ENCODE measurements at regions not wholly inside any gene's neighbourhood (a gene's known extent, or its start where the extent isn't known, plus 50 kb on each side); places are given as distances from the start of the nearest gene placed in this dataset.

- DNase-seq: no peak
Observed at GRCh38 chr9:8262625-8263622, 463.3 kb upstream of the DMAC1 start.

DNA sequence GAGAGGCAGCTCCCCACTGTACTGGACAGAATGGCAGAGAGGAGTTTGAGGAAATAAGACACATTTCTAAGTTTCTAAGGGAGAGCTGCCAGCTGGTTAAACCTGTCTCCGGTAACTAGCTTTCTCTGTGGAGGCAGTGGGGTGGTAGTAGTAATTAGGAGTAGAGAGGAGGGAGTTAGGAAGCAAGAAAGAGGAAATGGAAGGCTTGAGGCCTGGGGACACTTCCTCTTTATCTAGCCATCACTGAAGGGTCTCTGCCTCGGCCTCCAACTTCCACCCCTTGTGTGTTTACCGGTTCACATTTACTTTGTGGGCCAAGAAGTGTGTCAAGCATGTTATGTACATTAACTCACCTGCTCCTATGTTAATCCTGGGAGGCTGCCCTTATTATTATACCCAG lies 462.2 kb upstream of the DMAC1 start:
- DNase-seq: no peak

DNA sequence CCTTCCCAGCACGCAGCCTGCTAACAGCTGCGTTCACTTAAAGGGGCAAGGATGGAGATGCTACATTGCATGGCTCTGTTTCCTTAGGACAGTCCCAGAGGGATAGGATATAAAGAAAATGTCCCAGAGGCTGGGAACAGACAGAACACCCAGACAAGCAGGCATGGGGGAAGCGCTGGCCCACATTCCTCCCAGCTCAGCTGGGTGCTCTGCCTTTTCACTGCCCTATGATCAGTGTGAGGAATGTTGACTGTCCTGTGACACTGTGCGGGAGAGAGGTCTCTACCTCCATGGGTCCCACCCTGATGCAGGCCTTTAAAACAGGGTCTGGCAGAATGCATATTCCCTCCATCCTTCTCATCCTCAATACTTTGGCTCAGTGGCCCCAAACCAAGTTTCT lies 459.4 kb upstream of the DMAC1 start:
- no peak for DNase-seq

- no peak for DNase-seq
Observed at GRCh38 chr9:8256880-8257279, 457.3 kb upstream of the DMAC1 start.

- no peak for DNase-seq
Observed at GRCh38 chr9:8255850-8256249, 456.3 kb upstream of the DMAC1 start.

DNA sequence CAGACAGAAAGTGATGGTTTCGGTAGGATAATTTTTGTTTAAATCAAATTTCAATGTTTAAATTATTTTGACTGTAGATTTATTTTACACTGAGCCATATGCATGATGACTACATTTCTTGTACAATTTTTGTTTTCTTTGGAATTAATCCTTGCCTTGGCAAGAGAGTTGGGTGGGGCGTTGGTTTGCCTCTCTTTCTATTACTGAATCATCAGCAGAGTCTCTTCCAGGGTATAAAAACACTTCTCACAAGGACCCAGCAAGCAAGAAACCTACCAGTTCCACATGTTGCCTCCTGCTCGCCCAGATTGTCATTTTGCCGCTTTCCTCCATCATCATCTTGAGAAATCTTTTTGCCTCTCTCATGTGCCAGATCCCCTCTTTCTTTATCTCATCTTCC lies 455.0 kb upstream of the DMAC1 start:
- DNase-seq: no peak

DNA sequence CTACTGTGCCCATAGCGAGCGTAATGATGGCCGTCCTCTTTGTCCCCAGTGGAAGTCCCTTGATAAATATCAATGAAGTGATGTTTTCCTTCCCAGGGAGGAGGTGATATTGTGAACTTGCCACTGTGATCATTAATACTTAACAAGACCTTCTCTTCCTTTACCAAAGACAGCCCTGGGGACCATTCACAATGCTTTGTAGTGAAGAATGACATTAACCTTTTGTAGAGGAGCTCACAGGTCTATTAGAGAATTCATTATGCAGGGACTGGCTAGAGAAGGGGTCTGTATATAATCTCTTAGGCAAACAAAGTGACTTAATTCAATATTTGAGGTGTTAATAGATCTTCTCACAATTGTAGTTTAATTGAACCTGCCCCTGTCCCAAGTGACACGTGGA lies 452.9 kb upstream of the DMAC1 start:
- no peak for DNase-seq

- no peak for DNase-seq
Observed at GRCh38 chr9:8251566-8251965, 452.0 kb upstream of the DMAC1 start.

DNA sequence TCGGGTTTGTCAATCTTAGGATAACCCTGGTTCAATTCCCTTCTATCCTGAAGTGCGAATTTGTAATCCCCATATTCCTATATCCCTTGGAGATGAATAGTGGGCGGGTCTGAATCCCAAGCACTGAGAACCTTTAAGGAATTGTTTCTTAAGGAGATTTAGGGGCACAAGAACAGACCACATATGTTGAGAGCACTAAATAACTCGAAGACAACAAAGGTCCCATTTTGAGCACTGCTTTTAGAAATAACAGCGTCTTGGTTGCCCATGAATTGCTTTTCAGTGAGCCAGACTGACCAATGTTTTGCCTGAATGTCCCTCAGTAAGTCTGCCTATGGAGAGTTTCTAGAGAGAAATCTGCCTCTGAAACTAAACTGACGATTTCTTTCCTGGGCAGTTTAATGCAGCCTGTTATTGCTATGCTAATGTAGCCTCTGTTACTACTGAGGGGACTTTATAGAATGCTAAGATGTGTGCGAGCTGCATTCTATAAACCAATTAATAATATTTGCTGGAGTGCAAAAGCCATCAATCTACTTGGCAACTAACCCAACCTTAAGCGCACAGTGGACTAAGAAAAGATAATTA lies 445.0 kb upstream of the DMAC1 start:
- DNase-seq: no peak

DNA sequence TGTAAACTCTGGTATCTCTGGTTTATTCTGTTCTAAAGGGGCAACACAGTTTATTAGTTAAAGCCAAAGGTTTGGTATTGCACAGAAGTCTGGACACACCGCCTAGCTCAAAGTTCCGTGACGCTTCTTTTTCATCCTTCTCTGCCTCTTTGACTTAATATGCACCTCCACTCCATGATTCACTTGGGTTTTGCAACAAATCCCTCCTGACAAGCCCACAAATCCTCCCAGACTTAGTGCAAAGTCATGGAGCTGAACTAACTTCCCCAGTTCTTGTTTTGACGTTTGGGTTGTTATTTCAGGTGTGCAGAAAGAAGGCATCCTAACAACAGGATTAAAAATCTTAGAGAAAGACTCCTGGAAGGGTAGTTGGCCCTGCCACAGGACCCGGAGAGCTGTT lies 441.6 kb upstream of the DMAC1 start:
- no peak for DNase-seq

DNA sequence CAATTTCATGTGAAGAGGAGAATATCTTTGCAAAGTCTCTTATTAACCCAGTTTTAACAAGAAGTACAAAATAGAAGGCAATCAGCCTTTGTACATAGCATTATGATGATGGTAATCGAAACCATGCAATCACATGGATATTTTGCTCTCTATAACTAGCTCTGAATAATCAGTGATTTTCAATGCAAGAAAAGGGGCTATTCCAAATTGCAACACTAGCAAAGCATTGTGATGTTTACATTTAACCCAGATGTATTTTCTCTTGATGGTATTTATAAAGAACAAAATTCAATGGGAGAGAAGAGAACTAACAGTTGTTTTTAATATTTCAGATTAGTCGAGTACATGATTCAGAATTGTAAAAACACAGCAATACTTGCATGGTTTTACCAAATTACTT lies 437.5 kb upstream of the DMAC1 start:
- DNase-seq: no peak

GRCh38 chr9:8235489-8235888 lies 435.9 kb upstream of the DMAC1 start:
- no peak for DNase-seq

DNA sequence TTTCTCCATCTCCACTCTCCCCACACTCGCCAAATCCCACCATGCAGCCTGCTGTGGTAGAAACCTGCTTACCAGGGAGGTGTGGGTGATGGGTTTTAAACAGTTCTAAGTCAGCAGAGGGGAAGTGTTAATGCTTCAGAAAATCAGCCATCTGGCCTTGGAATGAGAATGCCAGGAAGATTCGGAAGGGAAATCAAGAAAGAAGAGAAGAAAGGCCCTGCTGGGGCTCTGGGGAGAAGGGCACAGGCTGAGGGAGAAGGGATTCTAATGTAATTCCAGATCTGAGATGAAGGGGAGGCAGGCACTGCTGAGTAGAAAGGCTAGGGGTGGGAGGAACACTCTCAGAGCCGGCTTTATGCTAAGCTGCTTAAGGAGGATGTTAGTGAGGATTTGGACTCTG lies 434.7 kb upstream of the DMAC1 start:
- no peak for DNase-seq

DNA sequence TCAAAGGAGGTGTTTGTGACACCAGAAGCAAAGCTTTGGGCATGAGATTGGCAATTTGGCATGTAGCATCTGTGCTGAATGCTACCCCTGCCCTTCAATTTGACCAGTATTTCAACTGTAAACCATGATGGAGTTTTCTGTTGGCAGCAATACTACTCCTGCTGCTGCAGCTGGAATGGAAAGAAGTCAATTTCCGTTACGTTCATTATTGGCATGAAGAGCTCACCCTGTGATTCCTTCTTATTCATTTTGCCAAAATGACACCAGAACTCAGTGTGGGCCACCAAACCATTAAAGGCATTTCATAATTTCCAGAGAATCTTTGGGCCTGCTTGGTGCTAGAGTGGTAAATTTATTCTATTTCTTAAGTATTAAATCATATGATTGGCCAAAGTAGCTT lies 433.1 kb upstream of the DMAC1 start:
- no peak for DNase-seq

DNA sequence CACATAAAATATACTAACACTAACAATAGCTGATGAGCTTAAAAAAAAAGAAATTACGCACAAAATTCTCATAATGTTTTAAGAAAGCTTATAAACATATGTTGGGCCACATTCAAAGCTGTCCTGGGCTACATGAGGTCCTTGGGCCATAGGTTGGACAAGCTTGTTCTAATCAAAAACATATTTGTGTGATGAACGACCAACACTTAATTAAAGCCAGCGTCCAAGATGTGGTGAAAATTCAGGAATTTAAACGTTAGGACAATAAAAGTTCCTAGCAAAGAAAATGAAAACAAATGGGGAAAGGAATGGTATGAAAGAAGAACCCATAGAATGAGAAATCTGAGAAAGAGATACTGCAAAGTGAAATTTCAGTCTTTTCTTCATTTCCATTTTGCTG lies 429.6 kb upstream of the DMAC1 start:
- no peak for DNase-seq

DNA sequence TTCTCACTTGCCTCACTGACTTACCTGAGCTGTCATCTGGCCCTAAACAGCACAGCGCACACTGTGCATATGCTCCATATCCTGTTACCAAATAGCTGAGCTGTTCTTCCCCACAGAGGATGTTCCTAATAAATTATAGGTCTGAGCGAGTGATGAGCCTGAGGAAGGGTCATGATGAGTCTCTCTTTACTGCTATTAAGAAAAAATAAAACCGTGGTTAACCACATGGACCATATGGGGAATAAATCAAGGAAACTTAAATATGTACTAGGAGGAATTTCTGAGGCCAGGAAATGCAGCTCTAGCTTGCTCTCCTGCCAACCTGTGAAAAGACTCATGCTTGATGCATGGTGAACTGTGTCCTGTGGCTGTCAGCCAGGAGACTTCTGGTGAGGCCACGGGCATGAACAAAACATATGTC lies 424.8 kb upstream of the DMAC1 start:
- no peak for DNase-seq

DNA sequence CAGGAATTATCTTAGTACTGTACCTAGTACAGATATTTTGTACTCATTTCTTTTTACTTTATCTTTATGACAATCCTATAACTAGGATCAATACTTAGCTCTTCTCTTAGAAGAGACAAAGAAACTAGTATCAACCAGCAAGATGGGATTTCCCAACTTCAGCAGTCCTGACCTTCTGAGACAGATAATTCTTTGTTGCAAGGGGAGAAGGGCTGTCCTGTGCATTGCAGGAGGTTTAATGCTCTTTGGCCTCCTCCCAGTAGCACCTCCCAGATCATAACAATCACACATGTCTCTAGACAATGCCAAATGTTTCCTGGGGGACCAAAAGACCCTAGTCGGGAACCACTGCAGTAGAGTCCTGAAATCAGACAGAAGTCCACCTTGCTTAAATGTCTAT lies 424.3 kb upstream of the DMAC1 start:
- no peak for DNase-seq

GRCh38 chr9:8221462-8221861 lies 421.9 kb upstream of the DMAC1 start:
- DNase-seq: no peak

DNA sequence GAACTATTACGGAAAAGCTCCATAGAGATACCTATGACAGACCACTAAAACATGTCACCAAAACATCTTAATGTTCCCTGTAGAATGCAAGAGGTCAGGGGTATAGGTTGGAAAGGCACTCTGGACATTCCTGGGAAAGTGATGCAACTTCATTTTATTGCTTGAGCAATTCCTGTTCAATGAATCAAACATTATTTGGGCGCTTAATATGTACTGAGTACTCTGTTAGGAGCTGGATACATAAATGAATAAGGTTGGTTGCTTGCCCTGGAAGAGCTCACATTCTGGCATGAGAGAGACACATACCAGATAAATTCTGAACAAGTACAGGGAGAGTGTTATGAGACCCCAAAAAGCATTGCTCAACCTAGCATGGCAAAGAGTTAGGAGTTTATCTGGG lies 408.9 kb upstream of the DMAC1 start:
- no peak for DNase-seq

DNA sequence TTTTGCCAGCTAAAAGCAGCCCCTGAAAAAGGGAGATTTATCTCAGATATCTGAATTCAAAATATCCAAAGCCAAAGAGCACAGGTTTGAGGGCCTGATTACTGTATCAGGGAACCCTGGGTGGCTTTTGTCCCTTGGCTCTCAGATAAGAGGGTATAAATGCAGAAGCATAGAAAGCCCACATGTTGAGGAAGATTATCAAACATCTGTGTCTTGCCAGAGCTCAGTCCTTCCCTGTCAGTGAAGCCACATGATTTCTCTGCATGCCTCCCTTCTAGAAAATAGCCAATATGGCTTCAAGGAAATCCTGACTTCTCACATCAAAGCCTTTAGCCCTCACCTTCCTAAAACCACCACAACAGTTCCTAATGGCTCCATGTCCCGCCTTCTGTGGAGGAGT lies 408.0 kb upstream of the DMAC1 start:
- no peak for DNase-seq

- no peak for DNase-seq
Observed at GRCh38 chr9:8206720-8207119, 407.1 kb upstream of the DMAC1 start.

- no peak for DNase-seq
Observed at GRCh38 chr9:8205576-8205975, 406.0 kb upstream of the DMAC1 start.

DNA sequence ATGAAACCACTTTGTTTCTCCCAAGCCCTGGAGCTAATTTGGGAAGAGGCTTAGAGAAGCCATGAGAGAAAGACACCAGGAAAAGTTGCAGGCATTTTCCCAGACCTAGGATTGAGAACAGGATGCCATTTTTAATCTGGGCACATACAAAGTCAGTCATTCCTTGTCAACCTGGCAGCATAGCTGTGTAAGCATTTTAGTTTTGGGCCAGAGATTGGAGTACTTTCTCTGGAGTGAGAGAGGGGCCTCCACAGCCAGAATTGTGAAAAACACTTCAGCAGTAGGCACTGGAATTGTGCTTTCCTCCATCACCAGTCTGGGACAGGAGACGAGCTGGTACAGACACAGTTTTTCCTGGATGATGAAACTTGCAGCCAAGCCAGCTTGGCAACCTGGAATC lies 390.3 kb upstream of the DMAC1 start:
- DNase-seq: no peak
